Activated CD4-positive, alpha-beta T cell treated with anti-CD3 and anti-CD28 coated beads for 36 hours (primary cell): ENCODE measurements at regions not wholly inside any gene's neighbourhood (a gene's known extent, or its start where the extent isn't known, plus 50 kb on each side); places are given as distances from the start of the nearest gene placed in this dataset.

Source experiments
- ATAC-seq: fragments of 200-7000 bp; cut with Tn5 transposase; one replicate; pipeline ENCODE4 v1.10.0; 2021; ENCODE audit warnings: mild to moderate bottlenecking, moderate library complexity
- CTCF ChIA-PET: fragments of 350-600 bp; sonication (Branson Sonifier 250); formaldehyde crosslinking; loops from one replicate; lab custom pipeline; 2021; ENCODE audit warnings: antibody characterized with exemption; lab: Charles Lee
- POLR2A ChIA-PET: fragments of 350-600 bp; sonication (Branson Sonifier 250); formaldehyde crosslinking; loops from one replicate; lab custom pipeline; 2021; ENCODE audit warnings: antibody characterized with exemption, inconsistent platforms; lab: Charles Lee
- DNase-seq: peaks from one replicate; pipeline ENCODE4 v3.0.0-alpha.2; 2020
- H3K27ac Mint-ChIP-seq: one replicate; pipeline ENCODE4 v1.8.0; 2021; ENCODE audit warnings: mixed read lengths
- H3K27me3 Mint-ChIP-seq: one replicate; pipeline ENCODE4 v1.8.0; 2021; ENCODE audit warnings: mixed read lengths
- H3K36me3 Mint-ChIP-seq: one replicate; pipeline ENCODE4 v1.8.0; 2021; ENCODE audit warnings: low read depth, mixed read lengths
- H3K4me1 Mint-ChIP-seq: one replicate; pipeline ENCODE4 v1.8.0; 2021; ENCODE audit warnings: mixed read lengths
- H3K4me3 Mint-ChIP-seq: one replicate; pipeline ENCODE4 v1.8.0; 2021; ENCODE audit warnings: mild to moderate bottlenecking, moderate library complexity, mixed read lengths
- H3K9me3 Mint-ChIP-seq: one replicate; pipeline ENCODE4 v1.8.0; 2021; ENCODE audit warnings: low read depth, mixed read lengths
- intact Hi-C, 2 experiments: fragments of 100-400 bp; cut with DNase I in 1 of 2; cut with micrococcal nuclease in 1 of 2; formaldehyde crosslinking; loops; one replicate each; pipeline versions ENCODE4 v1.14.2 to v1.15.1; 2022 to 2024; cut with DNase I, micrococcal nuclease

- H3K9me3 Mint-ChIP-seq, result no peaks in the 10 kb centered on the region
- CTCF ChIA-PET, result no interaction called here
- H3K27me3 Mint-ChIP-seq, result no peaks in the 10 kb centered on the region
- ATAC-seq (no peak), DNase-seq (no peak)
- no peak overlapping the region for H3K27ac Mint-ChIP-seq
- no peak overlapping the region for H3K4me3 Mint-ChIP-seq
- H3K4me1 Mint-ChIP-seq, result no peaks in the 10 kb centered on the region
- H3K36me3 Mint-ChIP-seq, result no peaks in the 10 kb centered on the region
- intact Hi-C loops, result no loop called here
- POLR2A ChIA-PET, result no interaction called here
These were observed 71.8 kb downstream of the FUNDC1 start for GRCh38 chrX:44470816-44471215.

GRCh38 chrX:44462850-44463249 lies 79.8 kb downstream of the FUNDC1 start:
- Mint-ChIP-seq H3K4me3 (no peak overlapping the region), H3K27ac (no peak overlapping the region), H3K27me3 (no peaks in the 10 kb centered on the region), H3K36me3 (no peaks in the 10 kb centered on the region), H3K4me1 (no peaks in the 10 kb centered on the region), H3K9me3 (no peaks in the 10 kb centered on the region)
- intact Hi-C loops, result no loop called here
- ChIA-PET CTCF (no interaction called here), POLR2A (no interaction called here)
- DNase-seq, result no peak
- no peak for ATAC-seq

GRCh38 chrX:44459501-44459900 lies 83.2 kb downstream of the FUNDC1 start:
- no peak overlapping the region for H3K27ac Mint-ChIP-seq
- intact Hi-C loops, result no loop called here
- POLR2A ChIA-PET, result no interaction called here
- H3K4me3 Mint-ChIP-seq, result no peak overlapping the region
- H3K36me3 Mint-ChIP-seq, result no peaks in the 10 kb centered on the region
- CTCF ChIA-PET, result no interaction called here
- no peaks in the 10 kb centered on the region for H3K4me1 Mint-ChIP-seq
- no peaks in the 10 kb centered on the region for H3K9me3 Mint-ChIP-seq
- no peaks in the 10 kb centered on the region for H3K27me3 Mint-ChIP-seq
- DNase-seq (no peak), ATAC-seq (no peak)

GRCh38 chrX:44456685-44457084 lies 86.0 kb downstream of the FUNDC1 start:
- intact Hi-C loops, result no loop called here
- DNase-seq, result no peak
- CTCF ChIA-PET, result no interaction called here
- no peaks in the 10 kb centered on the region for H3K9me3 Mint-ChIP-seq
- no peak overlapping the region for H3K27ac Mint-ChIP-seq
- H3K4me3 Mint-ChIP-seq, result no peak overlapping the region
- POLR2A ChIA-PET, result interaction anchor here (0.6 kb wide), 1 partner anchor 27 kb away, joined by 3 read pairs; no protein-coding TSS in a partner anchor
- H3K4me1 Mint-ChIP-seq, result no peaks in the 10 kb centered on the region
- ATAC-seq, result no peak
- H3K36me3 Mint-ChIP-seq, result no peaks in the 10 kb centered on the region
- H3K27me3 Mint-ChIP-seq, result no peaks in the 10 kb centered on the region

- Mint-ChIP-seq H3K27me3 (no peaks in the 10 kb centered on the region), H3K4me1 (no peaks in the 10 kb centered on the region), H3K9me3 (no peaks in the 10 kb centered on the region), H3K27ac (no peak overlapping the region), H3K4me3 (no peak overlapping the region), H3K36me3 (no peaks in the 10 kb centered on the region)
- intact Hi-C loops, result no loop called here
- CTCF ChIA-PET, result no interaction called here
- DNase-seq (no peak), ATAC-seq (no peak)
- POLR2A ChIA-PET, result no interaction called here
These were observed 91.6 kb downstream of the FUNDC1 start for GRCh38 chrX:44451056-44451455.

- Mint-ChIP-seq H3K4me1 (no peaks in the 10 kb centered on the region), H3K27me3 (no peaks in the 10 kb centered on the region), H3K4me3 (no peak overlapping the region), H3K27ac (no peak overlapping the region), H3K9me3 (no peaks in the 10 kb centered on the region), H3K36me3 (no peaks in the 10 kb centered on the region)
- ChIA-PET POLR2A (no interaction called here), CTCF (interaction anchor here (0.6 kb wide), 1 partner anchor 142 kb away, joined by 3 read pairs; no protein-coding TSS in a partner anchor)
- intact Hi-C loops, result no loop called here
- ATAC-seq (no peak), DNase-seq (no peak)
These were observed 95.4 kb downstream of the FUNDC1 start for GRCh38 chrX:44447214-44447613.

- ATAC-seq, result no peak
- no peaks in the 10 kb centered on the region for H3K27me3 Mint-ChIP-seq
These were observed 96.5 kb upstream of the EFHC2 start for GRCh38 chrX:44440006-44440405.

GRCh38 chrX:44439242-44439794 lies 95.8 kb upstream of the EFHC2 start:
- Mint-ChIP-seq H3K27ac (no peak overlapping the region), H3K9me3 (no peaks in the 10 kb centered on the region), H3K4me1 (no peaks in the 10 kb centered on the region), H3K27me3 (no peaks in the 10 kb centered on the region), H3K36me3 (no peaks in the 10 kb centered on the region), H3K4me3 (no peak overlapping the region)
- ATAC-seq (no peak), DNase-seq (no peak)
- intact Hi-C loops, result no loop called here
- POLR2A ChIA-PET, result no interaction called here
- CTCF ChIA-PET, result no interaction called here

More at GRCh38 chrX:44440006-44440405, 96.5 kb upstream of the EFHC2 start:
- ChIA-PET CTCF (interaction anchor here (0.7 kb wide), 1 partner anchor 214 kb away, joined by 3 read pairs; no protein-coding TSS in a partner anchor), POLR2A (no interaction called here)
- H3K36me3 Mint-ChIP-seq, result no peaks in the 10 kb centered on the region
- intact Hi-C loops, result no loop called here
- H3K27ac Mint-ChIP-seq, result no peak overlapping the region
- no peaks in the 10 kb centered on the region for H3K4me1 Mint-ChIP-seq
- no peaks in the 10 kb centered on the region for H3K9me3 Mint-ChIP-seq
- H3K4me3 Mint-ChIP-seq, result no peak overlapping the region
- DNase-seq, result no peak

GRCh38 chrX:44435047-44435446 lies 91.6 kb upstream of the EFHC2 start:
- H3K27me3 Mint-ChIP-seq, result no peaks in the 10 kb centered on the region
- DNase-seq, result no peak
- H3K9me3 Mint-ChIP-seq, result no peaks in the 10 kb centered on the region
- ATAC-seq, result no peak
- no peak overlapping the region for H3K27ac Mint-ChIP-seq
- H3K36me3 Mint-ChIP-seq, result no peaks in the 10 kb centered on the region
- intact Hi-C loops, result no loop called here
- no peak overlapping the region for H3K4me3 Mint-ChIP-seq
- ChIA-PET POLR2A (interaction anchor here (0.6 kb wide), 1 partner anchor 52 kb away, joined by 5 read pairs; no protein-coding TSS in a partner anchor), CTCF (interaction anchor here (0.6 kb wide), 1 partner anchor 18 kb away, joined by 3 read pairs; no protein-coding TSS in a partner anchor)
- no peaks in the 10 kb centered on the region for H3K4me1 Mint-ChIP-seq

- H3K4me1 Mint-ChIP-seq, result no peaks in the 10 kb centered on the region
- ChIA-PET CTCF (no interaction called here), POLR2A (no interaction called here)
- no peak overlapping the region for H3K4me3 Mint-ChIP-seq
- no peaks in the 10 kb centered on the region for H3K27me3 Mint-ChIP-seq
- no peaks in the 10 kb centered on the region for H3K9me3 Mint-ChIP-seq
- no peak overlapping the region for H3K27ac Mint-ChIP-seq
- DNase-seq (no peak), ATAC-seq (no peak)
- no peaks in the 10 kb centered on the region for H3K36me3 Mint-ChIP-seq
- intact Hi-C loops, result no loop called here
These were observed 90.1 kb upstream of the EFHC2 start for GRCh38 chrX:44433556-44433955.

- H3K27ac Mint-ChIP-seq, result no peak overlapping the region
- CTCF ChIA-PET, result no interaction called here
- no peak overlapping the region for H3K4me3 Mint-ChIP-seq
- no peak for DNase-seq
- POLR2A ChIA-PET, result no interaction called here
- no peaks in the 10 kb centered on the region for H3K36me3 Mint-ChIP-seq
- no peak for ATAC-seq
- no peaks in the 10 kb centered on the region for H3K4me1 Mint-ChIP-seq
- no peaks in the 10 kb centered on the region for H3K27me3 Mint-ChIP-seq
- intact Hi-C loops, result no loop called here
- H3K9me3 Mint-ChIP-seq, result no peaks in the 10 kb centered on the region
These were observed 89.2 kb upstream of the EFHC2 start for GRCh38 chrX:44432641-44433040.

GRCh38 chrX:44431194-44431593 lies 87.7 kb upstream of the EFHC2 start:
- no peak for DNase-seq
- no peak for ATAC-seq
- Mint-ChIP-seq H3K27ac (no peak overlapping the region), H3K4me3 (no peak overlapping the region), H3K27me3 (no peaks in the 10 kb centered on the region), H3K4me1 (no peaks in the 10 kb centered on the region), H3K36me3 (no peaks in the 10 kb centered on the region), H3K9me3 (no peaks in the 10 kb centered on the region)
- ChIA-PET CTCF (no interaction called here), POLR2A (no interaction called here)
- intact Hi-C loops, result no loop called here
